ENCODE measurements at regions not wholly inside any gene's neighbourhood (a gene's known extent, or its start where the extent isn't known, plus 50 kb on each side); places are given as distances from the start of the nearest gene placed in this dataset.

GRCh38 chr5:158304607-158305006 lies 445.7 kb upstream of the CLINT1 start:
- Histone ChIP-seq H3K9me3 (ENCODE audit: control insufficient read depth, insufficient read depth, low read length) (no peaks in the 10 kb centered on the region), H3K4me1 (ENCODE audit: control insufficient read depth, insufficient read depth, low read length) (no peaks in the 10 kb centered on the region), H3K27me3 (ENCODE audit: control insufficient read depth, insufficient read depth, low read length) (no peaks in the 10 kb centered on the region), H3K27ac (ENCODE audit: low read length) (no peak overlapping the region), H3K4me3 (ENCODE audit: low read length) (no peak overlapping the region), H3K36me3 (ENCODE audit: control insufficient read depth, insufficient read depth, low read length) (no peaks in the 10 kb centered on the region)
- ATAC-seq (no peak), DNase-seq (no peak)
- Mint-ChIP-seq H3K27me3 (ENCODE audit: low read depth in 2 of 2) (no peaks in the 10 kb centered on the region), H3K4me1 (no peaks in the 10 kb centered on the region), H3K27ac (no peak overlapping the region), H3K36me3 (no peaks in the 10 kb centered on the region), H3K9me3 (no peaks in the 10 kb centered on the region), H3K4me3 (no peak overlapping the region)
- no peak for TF ChIP-seq CTCF (IDR thresholded peaks at IDR 0.05)
- 94% methylated on average over 2 of the region's 2 CpGs for WGBS (ENCODE audit: insufficient coverage)
- intact Hi-C loops (cut with micrococcal nuclease): no loop called here

DNA sequence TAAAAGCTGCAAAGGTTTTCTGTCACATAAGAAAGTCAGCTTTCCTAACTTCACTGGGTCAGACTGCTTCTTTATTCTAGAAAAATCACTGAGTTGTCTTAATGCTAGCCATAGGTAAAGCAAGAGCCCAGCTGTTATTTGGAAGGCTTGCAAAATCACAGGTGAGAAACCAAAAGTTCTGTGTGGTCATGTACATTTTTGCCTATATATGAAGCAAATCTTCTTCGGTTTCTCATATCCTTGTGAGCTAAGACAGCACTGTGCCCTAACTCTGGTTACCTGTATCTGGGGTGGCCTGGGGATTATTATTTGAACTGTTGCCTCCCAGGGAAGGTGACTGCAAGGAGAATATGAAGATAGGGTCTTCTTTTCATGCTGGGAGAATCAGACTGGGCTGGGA lies 444.9 kb upstream of the CLINT1 start:
- no peaks in the 10 kb centered on the region for H3K4me1 Mint-ChIP-seq
- 61% methylated on average over 1 of the region's 1 CpG for WGBS (ENCODE audit: insufficient coverage)
- no peaks in the 10 kb centered on the region for H3K9me3 Mint-ChIP-seq
- no peak overlapping the region for H3K4me3 Mint-ChIP-seq
- Histone ChIP-seq H3K4me3 (ENCODE audit: low read length) (no peak overlapping the region), H3K27me3 (ENCODE audit: control insufficient read depth, insufficient read depth, low read length) (no peaks in the 10 kb centered on the region), H3K36me3 (ENCODE audit: control insufficient read depth, insufficient read depth, low read length) (no peaks in the 10 kb centered on the region), H3K27ac (ENCODE audit: low read length) (no peak overlapping the region), H3K9me3 (ENCODE audit: control insufficient read depth, insufficient read depth, low read length) (no peaks in the 10 kb centered on the region), H3K4me1 (ENCODE audit: control insufficient read depth, insufficient read depth, low read length) (no peaks in the 10 kb centered on the region)
- ATAC-seq (no peak), DNase-seq (no peak)
- H3K27me3 Mint-ChIP-seq (ENCODE audit: low read depth in 2 of 2): no peaks in the 10 kb centered on the region
- no peaks in the 10 kb centered on the region for H3K36me3 Mint-ChIP-seq
- TF ChIP-seq CTCF (IDR thresholded peaks at IDR 0.05): no peak
- H3K27ac Mint-ChIP-seq: no peak overlapping the region
- intact Hi-C loops (cut with micrococcal nuclease): no loop called here

- Histone ChIP-seq H3K27ac (ENCODE audit: low read length) (no peak overlapping the region), H3K36me3 (ENCODE audit: control insufficient read depth, insufficient read depth, low read length) (no peaks in the 10 kb centered on the region), H3K4me1 (ENCODE audit: control insufficient read depth, insufficient read depth, low read length) (no peaks in the 10 kb centered on the region), H3K9me3 (ENCODE audit: control insufficient read depth, insufficient read depth, low read length) (no peaks in the 10 kb centered on the region), H3K4me3 (ENCODE audit: low read length) (no peak overlapping the region), H3K27me3 (ENCODE audit: control insufficient read depth, insufficient read depth, low read length) (no peaks in the 10 kb centered on the region)
- Mint-ChIP-seq H3K36me3 (no peaks in the 10 kb centered on the region), H3K4me1 (no peaks in the 10 kb centered on the region), H3K27me3 (ENCODE audit: low read depth in 2 of 2) (no peaks in the 10 kb centered on the region), H3K27ac (no peak overlapping the region), H3K4me3 (no peak overlapping the region), H3K9me3 (no peaks in the 10 kb centered on the region)
- intact Hi-C loops (cut with micrococcal nuclease): no loop called here
- no peak for TF ChIP-seq CTCF (IDR thresholded peaks at IDR 0.05)
- DNase-seq: no peak
- no CpG with 5 or more reads among the region's 3 CpGs for WGBS (ENCODE audit: insufficient coverage)
- ATAC-seq: no peak
Measured at GRCh38 chr5:158303275-158303674, 444.3 kb upstream of the CLINT1 start.

DNA sequence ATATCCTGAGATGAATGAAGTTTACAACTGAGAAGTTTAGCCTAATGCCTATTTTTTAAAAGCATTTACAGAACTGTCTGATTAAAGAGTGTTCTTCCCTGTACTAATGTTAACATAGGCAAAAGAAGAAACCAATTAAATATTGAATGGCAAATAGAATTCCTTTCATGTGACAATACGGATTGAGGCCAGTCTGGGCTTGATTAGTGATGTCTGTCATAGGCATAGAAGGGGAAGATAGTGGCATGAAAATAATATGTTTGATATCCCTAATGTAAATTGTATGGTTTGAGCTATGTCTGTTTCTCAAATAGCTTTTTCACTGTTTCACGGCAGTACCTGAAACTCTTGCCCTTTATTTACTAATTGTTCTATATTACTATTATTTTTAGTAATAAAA lies 443.1 kb upstream of the CLINT1 start:
- H3K9me3 ChIP-seq (ENCODE audit: control insufficient read depth, insufficient read depth, low read length): no peaks in the 10 kb centered on the region
- H3K27me3 ChIP-seq (ENCODE audit: control insufficient read depth, insufficient read depth, low read length): no peaks in the 10 kb centered on the region
- intact Hi-C loops (cut with micrococcal nuclease): no loop called here

More for the DNA sequence above, 443.1 kb upstream of the CLINT1 start:
- H3K27me3 Mint-ChIP-seq (ENCODE audit: low read depth in 2 of 2): peaks cover 0 to 2% of the 10 kb centered on the region in 2 donors
- H3K4me3 ChIP-seq (ENCODE audit: low read length): no peak overlapping the region
- peaks cover 1 to 2% of the 10 kb centered on the region in 2 donors for H3K9me3 Mint-ChIP-seq
- H3K4me3 Mint-ChIP-seq: no peak overlapping the region
- no peaks in the 10 kb centered on the region for H3K36me3 ChIP-seq (ENCODE audit: control insufficient read depth, insufficient read depth, low read length)
- H3K36me3 Mint-ChIP-seq: no peaks in the 10 kb centered on the region
- ATAC-seq (no peak), DNase-seq (no peak)
- H3K4me1 Mint-ChIP-seq: no peaks in the 10 kb centered on the region
- 83% methylated on average over 1 of the region's 2 CpGs for WGBS (ENCODE audit: insufficient coverage)
- H3K27ac Mint-ChIP-seq: no peak overlapping the region
- TF ChIP-seq CTCF (IDR thresholded peaks at IDR 0.05): no peak
- H3K27ac ChIP-seq (ENCODE audit: low read length): no peak overlapping the region
- H3K4me1 ChIP-seq (ENCODE audit: control insufficient read depth, insufficient read depth, low read length): no peaks in the 10 kb centered on the region

All from natural killer cell (primary cell).